SK-N-MC (cell line): ENCODE measurements at regions not wholly inside any gene's neighbourhood (a gene's known extent, or its start where the extent isn't known, plus 50 kb on each side); places are given as distances from the start of the nearest gene placed in this dataset.

Experiments
- EZH2 ChIP-seq: fragments of 200-600 bp; sonication (generic); IDR thresholded peaks from one replicate; pipeline ENCODE4 v1.6.1; 2017; ENCODE audit warnings: antibody characterized with exemption
- FOXP2 ChIP-seq: optimal IDR thresholded peaks from 2 replicates; pipeline ENCODE3; 2011; ENCODE audit warnings: mild to moderate bottlenecking, moderate library complexity; ENCODE audit not compliant: insufficient read depth; ENCODE audit errors: extremely low read length, control extremely low read depth
- POLR2AphosphoS5 ChIP-seq: IDR thresholded peaks from 2 replicates; pipeline ENCODE4 v1.6.1; 2012; ENCODE audit warnings: mild to moderate bottlenecking, low read depth, low read length, borderline replicate concordance

DNA sequence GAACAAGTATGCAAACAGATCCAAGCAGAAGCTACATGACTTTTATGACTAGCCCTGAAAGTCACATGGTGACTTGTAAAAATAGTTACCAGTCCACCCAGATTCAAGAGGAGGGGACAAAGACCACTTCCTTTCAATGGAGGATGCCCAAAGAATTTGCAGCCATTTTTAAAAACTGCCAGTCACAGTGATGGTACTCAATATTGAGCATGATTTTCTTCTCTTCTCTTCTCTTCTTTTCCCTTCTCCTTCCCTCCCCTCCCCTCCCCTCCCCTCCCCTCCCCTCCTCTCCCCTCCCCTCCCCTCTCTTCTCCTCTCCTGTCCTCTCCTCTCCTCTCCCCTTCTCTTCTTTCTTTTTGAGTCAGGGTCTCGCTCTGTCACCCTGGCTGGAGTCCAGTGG is 286.9 kb downstream of the PARP8 start:
- TF ChIP-seq EZH2 (no peak), POLR2AphosphoS5 (no peak), FOXP2 (no peak)
